Activated CD4-positive, alpha-beta memory T cell treated with anti-CD3 and anti-CD28 coated beads, Interleukin-2, amount 10 ng/mL, durations not matched to agents 7 days and 5 days (primary cell): ENCODE measurements at regions not wholly inside any gene's neighbourhood (a gene's known extent, or its start where the extent isn't known, plus 50 kb on each side); places are given as distances from the start of the nearest gene placed in this dataset.

Experiments
- CTCF ChIA-PET: fragments of 350-600 bp; sonication (Branson Sonifier 250); formaldehyde crosslinking; loops from one replicate; lab custom pipeline; 2021; ENCODE audit warnings: antibody characterized with exemption, inconsistent platforms; lab: Charles Lee
- POLR2A ChIA-PET: fragments of 350-600 bp; sonication (Branson Sonifier 250); formaldehyde crosslinking; loops from one replicate; lab custom pipeline; 2021; ENCODE audit warnings: antibody characterized with exemption; lab: Charles Lee
- DNase-seq: peaks from one replicate; pipeline ENCODE4 v3.0.0-alpha.2; 2020
- H3K27ac Mint-ChIP-seq: one replicate; pipeline ENCODE4 v1.8.0; 2021; ENCODE audit warnings: mild to moderate bottlenecking, mixed read lengths
- H3K27me3 Mint-ChIP-seq: one replicate; pipeline ENCODE4 v1.8.0; 2021; ENCODE audit warnings: mixed read lengths
- H3K36me3 Mint-ChIP-seq: one replicate; pipeline ENCODE4 v1.8.0; 2021; ENCODE audit warnings: low read depth, mixed read lengths
- H3K4me1 Mint-ChIP-seq: one replicate; pipeline ENCODE4 v1.8.0; 2021; ENCODE audit warnings: mixed read lengths
- H3K4me3 Mint-ChIP-seq: one replicate; pipeline ENCODE4 v1.8.0; 2021; ENCODE audit warnings: mild to moderate bottlenecking, mixed read lengths
- H3K9me3 Mint-ChIP-seq: one replicate; pipeline ENCODE4 v1.8.0; 2021; ENCODE audit warnings: mixed read lengths

- no peak for DNase-seq
- ChIA-PET POLR2A (no interaction called here), CTCF (no interaction called here)
- Mint-ChIP-seq H3K27me3 (no peaks in the 10 kb centered on the region), H3K4me3 (no peak overlapping the region), H3K27ac (no peak overlapping the region), H3K9me3 (no peaks in the 10 kb centered on the region), H3K4me1 (no peaks in the 10 kb centered on the region), H3K36me3 (no peaks in the 10 kb centered on the region)
Measured at GRCh38 chr2:118706844-118707243, 140.6 kb downstream of the EN1 start.

DNA sequence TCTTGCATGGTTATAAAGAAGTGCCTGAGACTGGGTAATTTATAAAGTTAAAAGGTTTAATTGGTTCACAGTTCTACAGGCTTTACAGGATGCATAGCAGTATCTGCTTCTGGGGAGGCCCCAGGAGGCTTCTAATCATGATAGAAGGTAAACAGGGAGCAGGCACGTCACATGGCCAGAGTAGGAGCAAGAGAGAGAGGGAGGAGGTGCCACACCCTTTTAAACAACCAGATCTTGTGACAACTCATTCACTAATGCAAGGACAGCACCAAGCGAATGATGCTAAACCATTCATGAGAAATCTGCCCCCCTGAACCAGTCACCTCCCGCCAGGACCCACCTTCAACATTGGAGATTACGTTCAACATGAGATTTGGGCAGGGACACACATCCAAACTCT lies 141.1 kb downstream of the EN1 start:
- Mint-ChIP-seq H3K27ac (no peak overlapping the region), H3K36me3 (no peaks in the 10 kb centered on the region)
- POLR2A ChIA-PET: no interaction called here

GRCh38 chr2:118705032-118705431 lies 142.4 kb downstream of the EN1 start:
- no peak overlapping the region for H3K4me3 Mint-ChIP-seq
- H3K4me1 Mint-ChIP-seq: no peaks in the 10 kb centered on the region
- H3K36me3 Mint-ChIP-seq: no peaks in the 10 kb centered on the region
- H3K27me3 Mint-ChIP-seq: no peaks in the 10 kb centered on the region
- no peak for DNase-seq
- POLR2A ChIA-PET: no interaction called here
- CTCF ChIA-PET: no interaction called here
- H3K27ac Mint-ChIP-seq: no peak overlapping the region
- H3K9me3 Mint-ChIP-seq: no peaks in the 10 kb centered on the region

More for the DNA sequence above, 141.1 kb downstream of the EN1 start:
- H3K27me3 Mint-ChIP-seq: no peaks in the 10 kb centered on the region
- no peak for DNase-seq
- H3K4me3 Mint-ChIP-seq: no peak overlapping the region
- H3K9me3 Mint-ChIP-seq: no peaks in the 10 kb centered on the region
- CTCF ChIA-PET: no interaction called here
- H3K4me1 Mint-ChIP-seq: no peaks in the 10 kb centered on the region

DNA sequence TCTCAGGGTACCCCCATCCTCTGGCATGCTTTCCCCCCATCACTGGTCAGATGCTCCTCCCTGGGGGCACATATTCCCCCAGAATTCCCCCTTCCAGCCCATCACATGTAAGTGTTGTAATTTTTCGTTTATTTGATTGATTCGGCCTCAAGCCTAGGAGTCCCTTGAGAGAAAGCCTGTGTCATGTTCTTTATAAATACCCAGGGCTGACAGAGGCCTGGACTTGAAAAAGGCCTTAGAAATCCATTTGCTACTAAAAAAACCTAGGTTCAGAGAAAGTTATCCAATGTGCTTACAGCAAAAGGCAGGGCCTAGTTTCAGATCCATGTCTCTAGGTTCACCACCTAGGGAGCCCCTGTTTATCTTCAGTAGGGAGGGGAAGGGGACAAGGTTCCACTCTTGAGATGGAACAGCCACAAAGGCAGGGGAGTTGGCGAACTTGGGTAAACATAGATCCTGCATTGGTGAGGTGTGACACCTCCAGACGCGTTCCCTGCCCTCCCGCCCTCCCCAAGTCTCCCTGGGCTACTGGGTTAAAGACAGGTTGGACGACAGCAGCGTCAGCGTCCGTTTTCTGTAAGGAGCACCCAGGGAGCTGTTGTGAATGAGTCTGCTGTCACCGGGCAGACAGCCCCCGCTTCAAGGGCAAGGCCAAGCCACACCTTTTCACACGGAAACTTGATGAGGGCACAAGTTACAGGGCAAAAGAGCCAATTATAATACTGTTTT lies 147.8 kb downstream of the EN1 start:
- H3K4me3 Mint-ChIP-seq: no peak overlapping the region
- POLR2A ChIA-PET: no interaction called here
- DNase-seq: no peak
- CTCF ChIA-PET: no interaction called here
- no peaks in the 10 kb centered on the region for H3K27me3 Mint-ChIP-seq
- no peak overlapping the region for H3K27ac Mint-ChIP-seq
- H3K9me3 Mint-ChIP-seq: peaks cover 4% of the 10 kb centered on the region
- no peaks in the 10 kb centered on the region for H3K36me3 Mint-ChIP-seq
- no peaks in the 10 kb centered on the region for H3K4me1 Mint-ChIP-seq

- no peaks in the 10 kb centered on the region for H3K4me1 Mint-ChIP-seq
- no peak overlapping the region for H3K27ac Mint-ChIP-seq
- H3K27me3 Mint-ChIP-seq: no peaks in the 10 kb centered on the region
- POLR2A ChIA-PET: no interaction called here
- CTCF ChIA-PET: no interaction called here
- peaks cover 4% of the 10 kb centered on the region for H3K9me3 Mint-ChIP-seq
- no peak overlapping the region for H3K4me3 Mint-ChIP-seq
- no peak for DNase-seq
- no peaks in the 10 kb centered on the region for H3K36me3 Mint-ChIP-seq
Measured at GRCh38 chr2:118698564-118698963, 148.9 kb downstream of the EN1 start.

- ChIA-PET POLR2A (no interaction called here), CTCF (no interaction called here)
- H3K27ac Mint-ChIP-seq: no peak overlapping the region
- peaks cover 5% of the 10 kb centered on the region for H3K9me3 Mint-ChIP-seq
- no peaks in the 10 kb centered on the region for H3K36me3 Mint-ChIP-seq
- H3K4me1 Mint-ChIP-seq: no peaks in the 10 kb centered on the region
- no peaks in the 10 kb centered on the region for H3K27me3 Mint-ChIP-seq
- DNase-seq: no peak
- H3K4me3 Mint-ChIP-seq: no peak overlapping the region
Measured at GRCh38 chr2:118697781-118698180, 149.7 kb downstream of the EN1 start.

DNA sequence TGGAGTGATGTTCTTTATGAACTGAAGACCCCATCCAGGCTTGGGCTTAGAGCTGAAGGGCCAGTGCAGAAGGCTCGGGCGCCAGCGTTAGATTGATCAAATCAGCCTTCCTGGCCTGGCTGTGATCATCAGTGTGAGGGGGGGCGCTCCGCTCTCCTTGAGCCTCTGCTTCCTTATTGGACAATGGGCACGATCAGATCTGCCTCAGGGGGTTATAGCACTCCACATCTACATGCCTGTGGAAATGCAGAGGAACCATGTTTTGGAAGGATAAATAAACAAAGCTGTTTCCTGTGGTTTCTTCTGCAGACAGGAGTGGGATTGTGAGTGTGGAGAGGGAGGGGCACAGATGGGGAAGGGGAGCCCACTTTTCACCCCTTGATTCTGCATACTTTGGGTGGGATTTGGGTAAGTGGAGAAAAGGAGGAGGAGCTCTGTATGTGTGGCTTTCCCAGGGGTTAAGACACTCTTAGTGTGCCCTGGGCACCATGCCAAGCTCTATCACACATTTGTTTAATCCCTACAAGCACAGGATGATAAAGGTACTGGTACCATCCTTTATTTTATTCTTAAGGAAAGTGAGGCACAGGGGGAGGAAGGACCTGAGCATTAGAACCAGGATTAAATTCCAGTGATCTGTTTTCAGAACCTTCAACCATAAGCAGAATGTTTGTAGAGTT lies 150.5 kb downstream of the EN1 start:
- no peak overlapping the region for H3K27ac Mint-ChIP-seq
- ChIA-PET POLR2A (no interaction called here), CTCF (no interaction called here)
- DNase-seq: no peak
- no peaks in the 10 kb centered on the region for H3K27me3 Mint-ChIP-seq
- H3K4me1 Mint-ChIP-seq: no peaks in the 10 kb centered on the region
- peaks cover 6% of the 10 kb centered on the region for H3K9me3 Mint-ChIP-seq
- no peak overlapping the region for H3K4me3 Mint-ChIP-seq
- no peaks in the 10 kb centered on the region for H3K36me3 Mint-ChIP-seq

DNA sequence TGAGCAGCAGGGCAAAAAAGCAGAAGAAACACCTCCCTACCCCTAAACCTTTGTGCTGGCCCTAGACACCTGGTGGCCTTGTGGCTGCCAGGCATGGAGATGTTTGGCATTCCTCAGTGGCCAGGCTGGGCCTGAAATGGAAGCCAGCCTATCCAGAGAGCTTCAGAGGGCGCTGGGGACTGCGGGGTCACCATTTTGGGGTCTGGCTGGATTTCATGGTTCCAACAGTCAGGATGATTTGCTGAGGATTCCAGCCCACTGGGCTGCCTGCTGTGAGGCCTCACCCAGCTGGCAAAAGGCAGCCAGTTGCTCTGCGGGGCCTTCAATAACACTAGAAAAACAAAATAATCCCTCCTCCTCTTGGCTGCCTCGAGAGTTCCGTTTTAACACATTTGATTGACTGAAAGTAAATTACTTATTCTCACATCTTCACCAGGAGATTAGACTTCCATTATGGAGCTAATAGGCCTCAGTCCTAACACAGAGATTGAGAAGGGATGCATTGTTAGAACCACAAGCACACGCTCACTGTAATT lies 154.1 kb downstream of the EN1 start:
- ChIA-PET POLR2A (no interaction called here), CTCF (no interaction called here)
- Mint-ChIP-seq H3K27me3 (no peaks in the 10 kb centered on the region), H3K9me3 (peaks cover 12% of the 10 kb centered on the region), H3K4me1 (no peaks in the 10 kb centered on the region), H3K36me3 (no peaks in the 10 kb centered on the region), H3K27ac (no peak overlapping the region), H3K4me3 (no peak overlapping the region)
- DNase-seq: no peak

DNA sequence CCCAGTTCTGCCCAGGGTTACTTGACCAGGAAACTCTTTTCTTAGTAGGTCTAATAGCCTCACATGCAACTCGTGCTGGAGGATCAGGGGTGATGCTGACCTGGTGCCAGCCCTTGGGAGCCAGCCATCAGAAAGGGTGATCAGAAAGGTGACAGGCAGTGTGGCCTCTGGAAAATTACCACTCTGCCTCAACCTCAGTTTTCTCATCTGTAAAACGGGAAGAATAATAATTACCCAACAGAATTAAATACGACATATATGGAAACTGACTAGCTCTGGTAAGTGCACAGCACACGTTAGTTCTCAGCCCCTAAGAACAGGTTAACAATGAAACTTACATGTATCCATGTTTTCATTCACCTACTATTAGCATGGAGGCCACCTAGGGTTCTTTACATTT lies 157.6 kb downstream of the EN1 start:
- H3K27ac Mint-ChIP-seq: no peak overlapping the region
- ChIA-PET CTCF (no interaction called here), POLR2A (no interaction called here)
- H3K27me3 Mint-ChIP-seq: no peaks in the 10 kb centered on the region
- H3K9me3 Mint-ChIP-seq: peaks cover 9% of the 10 kb centered on the region
- H3K4me3 Mint-ChIP-seq: no peak overlapping the region
- H3K36me3 Mint-ChIP-seq: no peaks in the 10 kb centered on the region
- no peak for DNase-seq
- H3K4me1 Mint-ChIP-seq: no peaks in the 10 kb centered on the region

DNA sequence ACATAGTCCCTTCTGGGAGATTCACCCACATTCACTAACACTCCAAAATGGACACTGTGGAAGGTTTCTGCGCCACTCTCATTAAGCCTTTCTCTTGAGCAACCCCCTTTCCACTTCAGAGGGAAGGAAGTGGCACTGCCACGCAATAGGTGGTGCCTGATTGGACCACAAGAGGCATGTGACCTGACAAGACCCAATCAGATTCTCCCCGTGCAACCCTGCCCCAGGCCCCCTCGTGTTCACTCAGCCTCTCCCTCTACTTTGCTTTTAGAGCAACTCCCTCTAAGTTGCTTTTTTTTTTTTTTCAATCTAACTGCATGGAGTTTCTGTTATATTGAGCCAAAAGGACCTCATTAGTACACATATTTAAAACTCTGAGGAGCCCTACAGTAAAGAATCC lies 158.0 kb downstream of the EN1 start:
- H3K4me1 Mint-ChIP-seq: no peaks in the 10 kb centered on the region
- DNase-seq: no peak
- H3K9me3 Mint-ChIP-seq: peaks cover 9% of the 10 kb centered on the region
- H3K4me3 Mint-ChIP-seq: no peak overlapping the region
- H3K27ac Mint-ChIP-seq: no peak overlapping the region
- CTCF ChIA-PET: no interaction called here
- H3K36me3 Mint-ChIP-seq: no peaks in the 10 kb centered on the region
- no peaks in the 10 kb centered on the region for H3K27me3 Mint-ChIP-seq
- POLR2A ChIA-PET: no interaction called here

GRCh38 chr2:118689033-118689432 lies 158.4 kb downstream of the EN1 start:
- Mint-ChIP-seq H3K27ac (no peak overlapping the region), H3K9me3 (peaks cover 9% of the 10 kb centered on the region), H3K36me3 (no peaks in the 10 kb centered on the region), H3K4me3 (no peak overlapping the region), H3K27me3 (no peaks in the 10 kb centered on the region), H3K4me1 (no peaks in the 10 kb centered on the region)
- ChIA-PET CTCF (no interaction called here), POLR2A (no interaction called here)
- no peak for DNase-seq

DNA sequence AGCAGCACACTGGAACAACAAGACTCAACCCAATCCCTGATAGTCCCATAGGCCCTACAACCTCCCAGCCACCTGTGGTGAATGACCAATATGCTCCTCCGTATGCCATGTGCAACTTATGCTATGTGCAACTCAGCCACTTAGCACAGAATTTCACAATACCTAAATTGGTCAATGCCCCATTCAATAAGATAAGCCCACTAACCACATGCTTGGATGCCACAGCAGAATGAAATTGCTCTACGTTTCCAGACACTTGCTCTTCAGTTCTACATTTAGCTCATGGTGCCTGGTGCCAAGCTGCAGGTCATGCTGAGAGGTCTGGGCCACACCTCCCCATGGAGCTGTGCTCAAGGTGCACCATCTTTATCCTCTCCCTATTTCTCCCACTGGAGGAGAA lies 159.8 kb downstream of the EN1 start:
- H3K4me3 Mint-ChIP-seq: no peak overlapping the region
- H3K9me3 Mint-ChIP-seq: peaks cover 7% of the 10 kb centered on the region
- no peak for DNase-seq
- no peaks in the 10 kb centered on the region for H3K4me1 Mint-ChIP-seq
- POLR2A ChIA-PET: no interaction called here
- H3K27ac Mint-ChIP-seq: no peak overlapping the region
- CTCF ChIA-PET: no interaction called here
- H3K36me3 Mint-ChIP-seq: no peaks in the 10 kb centered on the region
- no peaks in the 10 kb centered on the region for H3K27me3 Mint-ChIP-seq

DNA sequence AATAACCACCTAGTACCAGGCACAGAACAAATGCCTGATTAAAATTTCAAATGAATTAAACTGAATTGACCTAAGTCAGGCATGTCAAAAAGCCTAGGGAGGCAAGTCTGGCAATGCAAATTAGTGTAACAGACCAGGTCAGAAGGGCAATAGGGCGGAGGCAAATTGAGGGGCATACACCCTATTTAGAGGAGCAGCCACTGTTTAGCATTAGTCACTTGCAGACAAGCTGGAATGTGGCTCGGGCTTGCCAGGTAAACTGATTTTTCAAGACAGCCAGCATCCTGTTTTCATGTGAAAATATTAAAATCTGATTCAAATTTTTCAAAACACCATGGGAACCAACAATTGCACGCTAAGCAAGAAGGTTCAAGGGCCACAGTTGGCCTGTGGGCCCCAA lies 160.3 kb downstream of the EN1 start:
- no peaks in the 10 kb centered on the region for H3K36me3 Mint-ChIP-seq
- CTCF ChIA-PET: no interaction called here

DNA sequence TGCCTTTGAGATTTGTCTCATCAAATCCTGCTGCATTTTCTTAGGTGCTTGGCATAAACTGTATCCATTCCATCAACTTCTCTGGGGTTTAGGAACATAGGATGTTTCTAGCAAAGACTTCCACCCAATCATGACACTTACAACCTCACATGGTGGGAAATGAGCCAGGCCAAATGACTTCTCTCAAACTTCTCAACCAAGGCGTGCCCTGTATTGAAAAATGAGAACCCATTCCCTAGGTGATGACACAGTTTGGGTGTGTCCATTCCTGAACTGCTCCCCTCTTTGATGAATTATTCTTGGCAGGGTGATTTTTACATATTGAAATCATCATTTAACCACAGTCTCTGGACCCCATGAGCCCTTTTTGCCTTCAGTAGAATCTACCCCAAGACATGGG lies 161.1 kb downstream of the EN1 start:
- Mint-ChIP-seq H3K27ac (no peak overlapping the region), H3K4me3 (no peak overlapping the region), H3K27me3 (no peaks in the 10 kb centered on the region), H3K4me1 (no peaks in the 10 kb centered on the region), H3K36me3 (no peaks in the 10 kb centered on the region), H3K9me3 (peaks cover 4% of the 10 kb centered on the region)
- ChIA-PET CTCF (no interaction called here), POLR2A (no interaction called here)
- no peak for DNase-seq

More for the DNA sequence above, 160.3 kb downstream of the EN1 start:
- no peak for DNase-seq
- POLR2A ChIA-PET: no interaction called here
- Mint-ChIP-seq H3K4me3 (no peak overlapping the region), H3K27me3 (no peaks in the 10 kb centered on the region), H3K4me1 (no peaks in the 10 kb centered on the region), H3K9me3 (peaks cover 7% of the 10 kb centered on the region), H3K27ac (no peak overlapping the region)
